H7 (cell line): ENCODE measurements at regions not wholly inside any gene's neighbourhood (a gene's known extent, or its start where the extent isn't known, plus 50 kb on each side); places are given as distances from the start of the nearest gene placed in this dataset.

Source experiments
- DNase-seq: peaks from one replicate; pipeline ENCODE4 v3.0.0; 2012
- H3K27me3 ChIP-seq: 2 replicates; pipeline ENCODE4 v1.6.0; 2011; ENCODE audit warnings: mild to moderate bottlenecking, low read length; ENCODE audit not compliant: control insufficient read depth, insufficient read depth
- H3K36me3 ChIP-seq: replicated peaks from 2 replicates; pipeline ENCODE4 v1.5.1; 2011; ENCODE audit warnings: low read length; ENCODE audit not compliant: control insufficient read depth, insufficient read depth
- H3K4me3 ChIP-seq: 2 replicates; pipeline ENCODE4 v1.5.1; 2011; ENCODE audit warnings: low read depth, mild to moderate bottlenecking, control low read depth, low read length, moderate library complexity; ENCODE audit not compliant: insufficient read depth

GRCh38 chr18:79625924-79626561 lies 53.6 kb upstream of the CTDP1 start:
- no peak for DNase-seq
- no peaks in the 10 kb centered on the region for H3K27me3 ChIP-seq
- no peak overlapping the region for H3K4me3 ChIP-seq
- no peaks in the 10 kb centered on the region for H3K36me3 ChIP-seq

- no peak overlapping the region for H3K4me3 ChIP-seq
- H3K36me3 ChIP-seq = no peaks in the 10 kb centered on the region
- H3K27me3 ChIP-seq = no peaks in the 10 kb centered on the region
- DNase-seq = no peak
Observed at GRCh38 chr18:79626905-79627749, 52.5 kb upstream of the CTDP1 start.

- H3K36me3 ChIP-seq = no peaks in the 10 kb centered on the region
- H3K27me3 ChIP-seq = no peaks in the 10 kb centered on the region
- no peak overlapping the region for H3K4me3 ChIP-seq
- no peak for DNase-seq
Observed at GRCh38 chr18:79627750-79628294, 51.8 kb upstream of the CTDP1 start.

GRCh38 chr18:79628416-79629248 lies 51.0 kb upstream of the CTDP1 start:
- Histone ChIP-seq H3K27me3 (no peaks in the 10 kb centered on the region), H3K36me3 (no peaks in the 10 kb centered on the region), H3K4me3 (no peak overlapping the region)
- DNase-seq = no peak

GRCh38 chr18:79629249-79629558 lies 50.4 kb upstream of the CTDP1 start:
- Histone ChIP-seq H3K27me3 (no peaks in the 10 kb centered on the region), H3K4me3 (no peak overlapping the region), H3K36me3 (no peaks in the 10 kb centered on the region)
- DNase-seq = no peak

GRCh38 chr18:79629606-79630005 lies 50.0 kb upstream of the CTDP1 start:
- Histone ChIP-seq H3K36me3 (no peaks in the 10 kb centered on the region), H3K27me3 (no peaks in the 10 kb centered on the region), H3K4me3 (no peak overlapping the region)
- DNase-seq = peak; percentile 41
